Loucy (cell line): ENCODE measurements at regions not wholly inside any gene's neighbourhood (a gene's known extent, or its start where the extent isn't known, plus 50 kb on each side); places are given as distances from the start of the nearest gene placed in this dataset.

Experiments used
- H2AFZ ChIP-seq: fragments of 200-600 bp; sonication (generic); 2 replicates; pipeline ENCODE4 v1.6.0; 2016; ENCODE audit warnings: antibody characterized with exemption, mild to moderate bottlenecking, low read length, moderate library complexity
- H3F3A ChIP-seq: fragments of 200-600 bp; 2 replicates; pipeline ENCODE4 v1.6.0; 2016; ENCODE audit warnings: antibody characterized with exemption, low read depth, mild to moderate bottlenecking
- H3K27me3 ChIP-seq: fragments of 200-600 bp; sonication (generic); 2 replicates; pipeline ENCODE4 v1.6.1; 2014; ENCODE audit warnings: low read length, mild to moderate bottlenecking; ENCODE audit not compliant: insufficient read depth, poor library complexity, severe bottlenecking
- H3K36me3 ChIP-seq: fragments of 200-600 bp; sonication (generic); 2 replicates; pipeline ENCODE4 v1.6.1; 2016; ENCODE audit warnings: low read length; ENCODE audit not compliant: insufficient read depth
- H3K4me1 ChIP-seq: fragments of 200-600 bp; sonication (generic); 2 replicates; pipeline ENCODE4 v1.5.1; 2014; ENCODE audit warnings: low read length, mild to moderate bottlenecking; ENCODE audit not compliant: insufficient read depth, poor library complexity, severe bottlenecking
- H3K4me2 ChIP-seq: fragments of 200-600 bp; sonication (generic); 2 replicates; pipeline ENCODE4 v1.6.0; 2014; ENCODE audit warnings: antibody characterized with exemption, low read length, low read depth, mild to moderate bottlenecking; ENCODE audit not compliant: poor library complexity, severe bottlenecking
- H3K4me3 ChIP-seq: fragments of 200-600 bp; sonication (generic); 2 replicates; pipeline ENCODE4 v1.5.1; 2014; ENCODE audit warnings: low read length, mild to moderate bottlenecking, mixed read lengths; ENCODE audit not compliant: poor library complexity, severe bottlenecking
- H3K79me2 ChIP-seq: fragments of 200-600 bp; sonication (generic); 2 replicates; pipeline ENCODE4 v1.6.1; 2014; ENCODE audit warnings: low read length; ENCODE audit not compliant: insufficient read depth
- H3K9ac ChIP-seq: fragments of 200-600 bp; sonication (generic); 2 replicates; pipeline ENCODE4 v1.6.0; 2014; ENCODE audit warnings: mild to moderate bottlenecking, low read depth, low read length, moderate library complexity; ENCODE audit not compliant: poor library complexity, severe bottlenecking
- H3K9me2 ChIP-seq: fragments of 200-600 bp; sonication (generic); replicated peaks from 2 replicates; pipeline ENCODE4 v1.6.1; 2016; ENCODE audit warnings: low read depth, low read length, mixed read lengths
- H3K9me3 ChIP-seq: fragments of 200-600 bp; sonication (generic); 2 replicates; pipeline ENCODE4 v1.6.1; 2014; ENCODE audit warnings: mild to moderate bottlenecking, antibody characterized with exemption, low read length, low read depth; ENCODE audit not compliant: insufficient read depth
- H4K20me1 ChIP-seq: fragments of 200-600 bp; sonication (generic); 2 replicates; pipeline ENCODE4 v1.6.0; 2014; ENCODE audit warnings: antibody characterized with exemption, low read length, mild to moderate bottlenecking; ENCODE audit not compliant: insufficient read depth, poor library complexity, severe bottlenecking
- EZH2phosphoT487 ChIP-seq: fragments of 200-600 bp; IDR thresholded peaks from 2 replicates; pipeline ENCODE4 v1.6.1; 2018; ENCODE audit warnings: antibody characterized with exemption, mild to moderate bottlenecking, moderate library complexity, borderline replicate concordance
- TF ChIP-seq, protein P1 (sequence below): fragments of 200-600 bp; sonication (generic); conservative IDR thresholded peaks from 2 replicates; pipeline ENCODE4 v1.5.1; 2014; ENCODE audit warnings: mild to moderate bottlenecking, antibody characterized with exemption, low read length

DNA sequence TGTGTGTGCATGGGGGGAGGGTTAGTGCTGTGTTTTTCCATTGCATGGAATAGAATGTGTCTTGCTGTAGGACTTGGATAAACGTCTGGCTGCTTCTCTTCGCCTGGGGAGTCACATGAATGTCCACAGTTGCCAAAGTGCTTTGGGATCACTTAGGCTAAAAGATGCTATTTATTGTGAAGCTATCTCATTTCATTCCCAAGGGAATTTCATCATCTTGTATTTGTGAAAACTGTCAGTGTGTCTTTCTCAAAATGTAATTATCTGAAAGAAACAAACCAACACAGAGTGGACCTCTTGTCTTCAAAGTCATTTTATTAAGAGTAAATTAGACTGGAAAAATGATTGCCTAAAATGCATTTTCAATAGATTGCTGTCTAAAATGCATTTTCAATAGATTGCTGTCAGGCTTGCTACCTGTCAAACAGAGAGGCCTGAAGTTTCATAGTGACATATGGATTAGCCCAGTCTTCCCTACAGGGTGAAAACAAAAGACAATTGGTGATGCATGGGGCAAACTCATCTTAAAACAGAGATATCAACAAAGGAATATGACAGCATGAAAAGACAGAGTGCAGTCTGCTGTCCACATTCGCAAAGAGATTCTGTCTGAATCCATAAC is 117.1 kb upstream of the GOLIM4 start:
- Histone ChIP-seq H3K79me2 (no peaks in the 10 kb centered on the region), H3F3A (no peaks in the 10 kb centered on the region), H3K4me3 (no peak overlapping the region), H3K9me2 (no peaks in the 10 kb centered on the region), H3K27me3 (no peaks in the 10 kb centered on the region), H3K4me2 (no peak overlapping the region), H3K36me3 (no peaks in the 10 kb centered on the region), H4K20me1 (no peaks in the 10 kb centered on the region), H3K9ac (no peak overlapping the region), H3K4me1 (no peaks in the 10 kb centered on the region), H2AFZ (no peak overlapping the region; the same call in 1 of the 2 replicates), H3K9me3 (no peaks in the 10 kb centered on the region)
- TF ChIP-seq, protein P1, sequence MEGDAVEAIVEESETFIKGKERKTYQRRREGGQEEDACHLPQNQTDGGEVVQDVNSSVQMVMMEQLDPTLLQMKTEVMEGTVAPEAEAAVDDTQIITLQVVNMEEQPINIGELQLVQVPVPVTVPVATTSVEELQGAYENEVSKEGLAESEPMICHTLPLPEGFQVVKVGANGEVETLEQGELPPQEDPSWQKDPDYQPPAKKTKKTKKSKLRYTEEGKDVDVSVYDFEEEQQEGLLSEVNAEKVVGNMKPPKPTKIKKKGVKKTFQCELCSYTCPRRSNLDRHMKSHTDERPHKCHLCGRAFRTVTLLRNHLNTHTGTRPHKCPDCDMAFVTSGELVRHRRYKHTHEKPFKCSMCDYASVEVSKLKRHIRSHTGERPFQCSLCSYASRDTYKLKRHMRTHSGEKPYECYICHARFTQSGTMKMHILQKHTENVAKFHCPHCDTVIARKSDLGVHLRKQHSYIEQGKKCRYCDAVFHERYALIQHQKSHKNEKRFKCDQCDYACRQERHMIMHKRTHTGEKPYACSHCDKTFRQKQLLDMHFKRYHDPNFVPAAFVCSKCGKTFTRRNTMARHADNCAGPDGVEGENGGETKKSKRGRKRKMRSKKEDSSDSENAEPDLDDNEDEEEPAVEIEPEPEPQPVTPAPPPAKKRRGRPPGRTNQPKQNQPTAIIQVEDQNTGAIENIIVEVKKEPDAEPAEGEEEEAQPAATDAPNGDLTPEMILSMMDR: no peak
- TF ChIP-seq EZH2phosphoT487: no peak

DNA sequence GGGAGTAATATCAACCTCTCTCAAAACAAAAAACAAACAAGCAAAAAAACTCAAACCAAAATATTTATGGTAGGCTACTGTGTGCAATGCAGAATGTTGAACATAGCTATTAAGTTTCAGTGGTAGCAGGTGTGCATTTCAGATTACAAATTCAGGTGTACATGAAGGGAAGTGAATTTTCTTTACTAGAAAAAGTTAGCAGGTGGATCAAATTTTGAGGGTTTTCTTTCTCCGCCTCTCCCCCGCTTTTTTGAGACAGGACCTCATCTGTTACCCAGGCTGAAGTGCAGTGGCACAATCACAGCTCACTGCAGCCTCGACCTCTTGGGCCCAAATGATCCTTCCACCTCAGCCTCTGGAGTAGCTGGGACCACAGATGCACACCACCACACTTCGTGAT is 109.7 kb upstream of the GOLIM4 start:
- Histone ChIP-seq H2AFZ (no peak overlapping the region), H3K9me3 (no peaks in the 10 kb centered on the region), H3K36me3 (no peaks in the 10 kb centered on the region), H3K4me2 (no peak overlapping the region), H3K9ac (no peak overlapping the region), H3F3A (no peaks in the 10 kb centered on the region), H3K4me3 (no peak overlapping the region), H4K20me1 (no peaks in the 10 kb centered on the region), H3K4me1 (no peaks in the 10 kb centered on the region), H3K27me3 (no peaks in the 10 kb centered on the region), H3K79me2 (no peaks in the 10 kb centered on the region), H3K9me2 (no peaks in the 10 kb centered on the region)
- no peak for TF ChIP-seq EZH2phosphoT487
- TF ChIP-seq, protein P1: no peak

GRCh38 chr3:168197162-168197561 is 101.4 kb upstream of the GOLIM4 start:
- Histone ChIP-seq H3K4me1 (no peaks in the 10 kb centered on the region), H3K9me3 (no peaks in the 10 kb centered on the region), H4K20me1 (no peaks in the 10 kb centered on the region), H3F3A (no peaks in the 10 kb centered on the region), H3K9ac (no peak overlapping the region), H3K4me2 (no peak overlapping the region), H3K27me3 (no peaks in the 10 kb centered on the region), H3K36me3 (no peaks in the 10 kb centered on the region), H3K4me3 (no peak overlapping the region), H3K79me2 (no peaks in the 10 kb centered on the region), H3K9me2 (no peaks in the 10 kb centered on the region), H2AFZ (no peak overlapping the region)
- TF ChIP-seq EZH2phosphoT487: no peak
- TF ChIP-seq, protein P1: no peak
